Dermis microvascular lymphatic vessel endothelial cell (primary cell): ENCODE measurements at regions not wholly inside any gene's neighbourhood (a gene's known extent, or its start where the extent isn't known, plus 50 kb on each side); places are given as distances from the start of the nearest gene placed in this dataset.
"Not testable (repeated sequence)": the region's sequence is repeated elsewhere in the genome, so short reads cannot be mapped to it uniquely, and the experiment has no call there.

Experiments used
- DNase-seq, 2 donors: peaks; one replicate each; pipeline versions ENCODE4 v3.0.0 to v3.0.0-alpha.2; 2010; ENCODE audit warnings: low read depth in 2 of 2

- no peak for DNase-seq
These were observed 254.7 kb upstream of the PROK2 start for GRCh38 chr3:72039677-72040076.

- DNase-seq: no peak
These were observed 252.0 kb upstream of the PROK2 start for GRCh38 chr3:72036899-72037298.

- DNase-seq: no peak
These were observed 250.7 kb upstream of the PROK2 start for GRCh38 chr3:72035606-72036005.

- no peak for DNase-seq
These were observed 250.0 kb upstream of the PROK2 start for GRCh38 chr3:72034986-72035385.

- DNase-seq: no peak
These were observed 248.9 kb upstream of the PROK2 start for GRCh38 chr3:72033666-72034428.

- peak in 1 of 2 donors; percentile 6 for DNase-seq
These were observed 247.6 kb upstream of the PROK2 start for GRCh38 chr3:72032441-72033135.

- DNase-seq: no peak
These were observed 246.6 kb upstream of the PROK2 start for GRCh38 chr3:72031581-72031980.

- not testable (repeated sequence) for DNase-seq
These were observed 245.3 kb upstream of the PROK2 start for GRCh38 chr3:72030296-72030695.

- not testable (repeated sequence) for DNase-seq
These were observed 243.8 kb upstream of the PROK2 start for GRCh38 chr3:72028726-72029125.

- DNase-seq: not testable (repeated sequence)
These were observed 243.4 kb upstream of the PROK2 start for GRCh38 chr3:72028307-72028706.

GRCh38 chr3:72027728-72028127 is 242.8 kb upstream of the PROK2 start:
- DNase-seq: not testable (repeated sequence)

GRCh38 chr3:72022027-72022426 is 237.1 kb upstream of the PROK2 start:
- DNase-seq: no peak

- no peak for DNase-seq
These were observed 236.6 kb upstream of the PROK2 start for GRCh38 chr3:72021531-72021930.

GRCh38 chr3:72018343-72018984 is 233.5 kb upstream of the PROK2 start:
- no peak for DNase-seq

GRCh38 chr3:72017935-72018334 is 233.0 kb upstream of the PROK2 start:
- DNase-seq: no peak

- no peak for DNase-seq
These were observed 232.4 kb upstream of the PROK2 start for GRCh38 chr3:72017311-72017710.

GRCh38 chr3:72015463-72015862 is 230.5 kb upstream of the PROK2 start:
- no peak for DNase-seq

- no peak for DNase-seq
These were observed 228.1 kb upstream of the PROK2 start for GRCh38 chr3:72013084-72013483.

GRCh38 chr3:72012363-72012762 is 227.4 kb upstream of the PROK2 start:
- no peak for DNase-seq

- DNase-seq: no peak
These were observed 226.5 kb upstream of the PROK2 start for GRCh38 chr3:72011485-72011884.

- DNase-seq: no peak
These were observed 225.0 kb upstream of the PROK2 start for GRCh38 chr3:72009851-72010443.
